ENCODE measurements at regions not wholly inside any gene's neighbourhood (a gene's known extent, or its start where the extent isn't known, plus 50 kb on each side); places are given as distances from the start of the nearest gene placed in this dataset.
"Not testable (repeated sequence)": the region's sequence is repeated elsewhere in the genome, so short reads cannot be mapped to it uniquely, and the experiment has no call there.

- not testable (repeated sequence) for DNase-seq (ENCODE audit: low read depth)
These were observed 211.3 kb downstream of the CCDC74A start for GRCh38 chr2:131738996-131739434.

- DNase-seq (ENCODE audit: low read depth): no peak
These were observed 226.2 kb downstream of the CCDC74A start for GRCh38 chr2:131753640-131754561.

- no peak for DNase-seq (ENCODE audit: low read depth)
These were observed 227.4 kb downstream of the CCDC74A start for GRCh38 chr2:131754929-131755720.

- DNase-seq (ENCODE audit: low read depth): no peak
These were observed 228.6 kb downstream of the CCDC74A start for GRCh38 chr2:131756141-131756907.

- DNase-seq (ENCODE audit: low read depth): not testable (repeated sequence)
These were observed 231.3 kb downstream of the CCDC74A start for GRCh38 chr2:131758941-131759340.

- not testable (repeated sequence) for DNase-seq (ENCODE audit: low read depth)
These were observed 247.4 kb downstream of the CCDC74A start for GRCh38 chr2:131774955-131775555.

GRCh38 chr2:131775903-131776506, 248.3 kb downstream of the CCDC74A start:
- not testable (repeated sequence) for DNase-seq (ENCODE audit: low read depth)

GRCh38 chr2:131780446-131780845, 252.8 kb downstream of the CCDC74A start:
- not testable (repeated sequence) for DNase-seq (ENCODE audit: low read depth)

GRCh38 chr2:131801210-131801744, 273.6 kb downstream of the CCDC74A start:
- DNase-seq (ENCODE audit: low read depth): no peak

- DNase-seq (ENCODE audit: low read depth): peak; percentile 6
These were observed 274.2 kb downstream of the CCDC74A start for GRCh38 chr2:131801745-131802350.

GRCh38 chr2:131802351-131802836, 274.7 kb downstream of the CCDC74A start:
- peak; percentile 2 for DNase-seq (ENCODE audit: low read depth)

- not testable (repeated sequence) for DNase-seq (ENCODE audit: low read depth)
These were observed 275.5 kb downstream of the CCDC74A start for GRCh38 chr2:131803237-131803636.

- not testable (repeated sequence) for DNase-seq (ENCODE audit: low read depth)
These were observed 284.9 kb downstream of the CCDC74A start for GRCh38 chr2:131812605-131813004.

- not testable (repeated sequence) for DNase-seq (ENCODE audit: low read depth)
These were observed 285.7 kb downstream of the CCDC74A start for GRCh38 chr2:131813378-131813777.

GRCh38 chr2:131818267-131818973, 290.7 kb downstream of the CCDC74A start:
- DNase-seq (ENCODE audit: low read depth): not testable (repeated sequence)

GRCh38 chr2:131822237-131822721, 294.6 kb downstream of the CCDC74A start:
- DNase-seq (ENCODE audit: low read depth): not testable (repeated sequence)

GRCh38 chr2:131823058-131823457, 295.4 kb downstream of the CCDC74A start:
- not testable (repeated sequence) for DNase-seq (ENCODE audit: low read depth)

GRCh38 chr2:131824986-131825385, 297.3 kb downstream of the CCDC74A start:
- not testable (repeated sequence) for DNase-seq (ENCODE audit: low read depth)

- DNase-seq (ENCODE audit: low read depth): no peak
These were observed 299.9 kb downstream of the CCDC74A start for GRCh38 chr2:131827481-131828163.
